ENCODE measurements at regions not wholly inside any gene's neighbourhood (a gene's known extent, or its start where the extent isn't known, plus 50 kb on each side); places are given as distances from the start of the nearest gene placed in this dataset.
"Not testable (repeated sequence)": the region's sequence is repeated elsewhere in the genome, so short reads cannot be mapped to it uniquely, and the experiment has no call there.

DNA sequence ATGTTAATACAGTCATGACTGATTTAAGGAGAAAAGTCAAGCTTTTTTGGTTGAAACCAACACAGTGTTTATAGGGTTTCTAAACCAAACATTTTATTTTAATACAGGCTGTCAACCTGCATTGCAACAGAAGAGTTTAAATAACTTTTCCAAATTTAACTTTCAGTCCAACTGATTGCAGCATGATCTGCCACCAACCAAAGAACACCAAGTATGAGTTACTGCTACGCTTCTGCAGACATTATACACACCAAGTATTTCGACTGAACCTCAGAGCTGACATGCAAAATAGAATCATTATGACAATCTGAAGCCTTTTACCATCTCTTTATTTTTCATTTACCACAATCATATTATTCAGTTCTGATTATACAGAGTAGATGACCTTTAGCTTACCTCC lies 151.2 kb upstream of the DST start:
- Mint-ChIP-seq H3K4me1 (ENCODE audit: low read depth) (no peaks in the 10 kb centered on the region), H3K36me3 (ENCODE audit: insufficient read depth) (no peaks in the 10 kb centered on the region), H3K27me3 (ENCODE audit: low read depth) (peaks cover 6% of the 10 kb centered on the region), H3K9me3 (no peaks in the 10 kb centered on the region), H3K4me3 (no peak overlapping the region)
- ATAC-seq (no peak), DNase-seq (no peak)

DNA sequence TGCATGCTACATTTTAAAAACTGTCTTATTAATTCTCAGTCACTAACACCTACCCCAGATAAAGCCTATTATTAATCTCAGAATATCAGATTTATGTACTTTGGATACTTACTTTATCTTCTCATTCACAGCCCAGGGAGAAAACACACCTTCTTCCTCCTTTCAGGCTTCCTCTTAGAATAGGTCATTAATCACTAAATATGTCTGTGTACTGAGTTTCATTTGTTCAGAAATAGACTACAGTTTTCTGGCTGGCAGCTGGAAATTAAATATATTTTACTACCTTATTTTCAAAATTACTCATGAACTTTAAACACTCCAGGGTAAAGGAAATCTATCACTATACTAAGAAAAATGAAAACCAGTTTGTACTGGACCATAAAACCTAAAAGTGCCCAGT lies 147.7 kb upstream of the DST start:
- no peaks in the 10 kb centered on the region for H3K9me3 Mint-ChIP-seq
- no peaks in the 10 kb centered on the region for H3K4me1 Mint-ChIP-seq (ENCODE audit: low read depth)
- peaks cover 5% of the 10 kb centered on the region for H3K27me3 Mint-ChIP-seq (ENCODE audit: low read depth)

DNA sequence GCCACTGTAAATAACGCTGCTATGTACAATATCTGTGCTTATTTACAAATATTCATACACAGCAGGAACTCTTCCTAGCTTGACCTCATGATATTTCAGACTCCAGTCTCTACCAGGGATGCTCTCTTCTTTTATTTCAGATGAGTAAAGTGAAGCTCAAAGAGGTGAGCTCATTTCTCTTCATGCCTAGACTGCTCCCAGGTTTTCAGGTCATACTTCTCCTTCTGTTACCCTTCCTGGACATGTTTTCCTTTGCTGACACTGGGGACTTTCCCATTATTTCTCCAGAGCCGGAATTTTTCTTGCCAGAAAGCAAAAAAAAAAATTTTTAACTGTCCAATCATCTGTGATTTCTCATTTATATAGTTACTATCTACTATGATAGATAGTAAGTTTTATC lies 147.2 kb upstream of the DST start:
- no peak for DNase-seq
- Mint-ChIP-seq H3K36me3 (ENCODE audit: insufficient read depth) (no peaks in the 10 kb centered on the region), H3K9me3 (no peaks in the 10 kb centered on the region), H3K4me3 (no peak overlapping the region), H3K4me1 (ENCODE audit: low read depth) (no peaks in the 10 kb centered on the region), H3K27me3 (ENCODE audit: low read depth) (peaks cover 4% of the 10 kb centered on the region)
- no peak for ATAC-seq

More for the DNA sequence above, 147.7 kb upstream of the DST start:
- no peak overlapping the region for H3K4me3 Mint-ChIP-seq
- ATAC-seq (no peak), DNase-seq (no peak)
- no peaks in the 10 kb centered on the region for H3K36me3 Mint-ChIP-seq (ENCODE audit: insufficient read depth)

DNA sequence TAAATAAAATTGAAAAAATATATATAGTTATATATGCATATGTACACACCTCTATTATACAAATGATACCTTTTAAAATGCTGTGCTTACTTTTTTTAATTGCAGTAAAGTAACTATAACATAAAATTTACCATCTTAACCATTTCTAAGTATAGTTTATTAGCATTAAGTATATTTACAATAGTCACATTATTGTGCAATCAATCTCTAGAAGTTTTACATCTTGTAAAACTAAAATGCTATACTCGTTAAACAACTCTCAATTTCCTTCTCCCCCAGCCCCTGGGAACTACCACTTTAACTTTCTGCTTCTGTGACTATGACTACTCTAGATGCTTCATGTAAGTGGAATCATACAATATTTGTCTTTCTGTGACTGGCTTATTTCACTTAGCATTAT lies 146.7 kb upstream of the DST start:
- ATAC-seq (no peak), DNase-seq (no peak)
- no peak overlapping the region for H3K4me3 Mint-ChIP-seq
- H3K9me3 Mint-ChIP-seq: no peaks in the 10 kb centered on the region
- H3K4me1 Mint-ChIP-seq (ENCODE audit: low read depth): no peaks in the 10 kb centered on the region
- peaks cover 4% of the 10 kb centered on the region for H3K27me3 Mint-ChIP-seq (ENCODE audit: low read depth)
- H3K36me3 Mint-ChIP-seq (ENCODE audit: insufficient read depth): no peaks in the 10 kb centered on the region

DNA sequence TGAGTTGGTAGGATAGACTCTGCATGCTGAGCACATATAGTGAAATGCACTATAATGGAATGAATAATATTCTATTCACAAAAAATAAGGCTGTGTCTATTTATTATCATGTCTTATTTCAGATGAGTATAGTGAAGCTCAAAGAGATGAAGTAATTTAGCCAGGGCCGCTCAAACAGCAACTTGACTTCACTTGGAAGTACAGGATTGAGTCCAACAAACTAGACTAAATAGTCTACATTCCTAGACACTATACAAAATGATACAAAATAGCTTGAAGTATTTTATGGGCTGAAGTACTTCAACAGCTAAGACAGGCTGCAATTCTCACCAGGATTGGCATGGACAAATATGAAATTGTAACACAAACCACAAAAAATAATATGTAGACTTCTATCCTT lies 144.5 kb upstream of the DST start:
- Mint-ChIP-seq H3K4me3 (no peak overlapping the region), H3K36me3 (ENCODE audit: insufficient read depth) (no peaks in the 10 kb centered on the region), H3K27me3 (ENCODE audit: low read depth) (peaks cover 4% of the 10 kb centered on the region), H3K9me3 (no peaks in the 10 kb centered on the region), H3K4me1 (ENCODE audit: low read depth) (no peaks in the 10 kb centered on the region)
- ATAC-seq (no peak), DNase-seq (no peak)

DNA sequence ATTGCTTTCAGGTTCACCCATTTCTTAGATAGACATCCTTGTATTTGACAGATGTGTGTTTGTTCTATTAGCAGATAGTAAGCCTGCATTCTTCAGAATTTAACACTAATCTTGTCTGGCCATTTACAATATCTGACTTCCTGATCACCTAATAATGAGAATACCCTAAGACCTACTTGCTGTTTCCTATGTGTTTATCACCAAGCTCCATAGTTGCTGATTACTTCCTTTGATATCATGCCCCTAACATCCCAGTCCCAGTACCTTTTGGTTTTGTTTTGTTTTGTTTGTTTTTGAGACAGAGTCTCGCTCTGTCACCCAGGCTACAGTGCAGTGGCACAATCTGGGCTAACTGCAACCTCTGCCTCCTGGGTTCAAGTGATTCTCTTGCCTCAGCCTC lies 143.6 kb upstream of the DST start:
- DNase-seq (no peak), ATAC-seq (no peak)
- Mint-ChIP-seq H3K27me3 (ENCODE audit: low read depth) (peaks cover 2% of the 10 kb centered on the region), H3K4me3 (no peak overlapping the region), H3K9me3 (no peaks in the 10 kb centered on the region), H3K4me1 (ENCODE audit: low read depth) (no peaks in the 10 kb centered on the region), H3K36me3 (ENCODE audit: insufficient read depth) (no peaks in the 10 kb centered on the region)

DNA sequence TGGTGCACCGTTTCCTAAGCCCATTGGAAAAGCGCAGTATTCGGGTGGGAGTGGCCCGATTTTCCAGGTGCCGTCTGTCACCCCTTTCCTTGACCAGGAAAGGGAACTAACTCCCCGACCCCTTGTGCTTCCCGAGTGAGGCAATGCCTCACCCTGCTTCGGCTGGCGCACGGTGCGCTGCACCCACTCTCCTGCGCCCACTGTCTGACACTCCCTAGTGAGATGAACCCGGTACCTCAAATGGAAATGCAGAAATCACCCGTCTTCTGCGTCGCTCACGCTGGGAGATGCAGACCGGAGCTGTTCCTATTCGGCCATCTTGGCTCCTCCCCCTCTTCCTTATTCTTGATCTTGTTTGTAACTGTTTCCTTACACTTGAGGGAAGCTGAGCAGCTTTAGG lies 142.8 kb upstream of the DST start:
- H3K36me3 Mint-ChIP-seq (ENCODE audit: insufficient read depth); H3K4me1 Mint-ChIP-seq (ENCODE audit: low read depth); H3K4me3 Mint-ChIP-seq; ATAC-seq; H3K9me3 Mint-ChIP-seq; H3K27me3 Mint-ChIP-seq (ENCODE audit: low read depth); DNase-seq: not testable (repeated sequence)

DNA sequence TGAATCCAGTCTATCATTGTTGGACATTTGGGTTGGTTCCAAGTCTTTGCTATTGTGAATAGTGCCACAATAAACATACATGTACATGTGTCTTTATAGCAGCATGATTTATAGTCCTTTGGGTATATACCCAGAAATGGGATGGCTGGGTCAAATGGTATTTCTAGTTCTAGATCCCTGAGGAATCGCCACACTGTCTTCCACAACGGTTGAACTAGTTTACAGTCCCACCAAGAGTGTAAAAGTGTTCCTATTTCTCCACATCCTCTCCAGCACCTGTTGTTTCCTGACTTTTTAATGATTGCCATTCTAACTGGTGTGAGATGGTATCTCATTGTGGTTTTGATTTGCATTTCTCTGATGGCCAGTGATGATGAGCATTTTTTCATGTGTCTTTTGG lies 137.4 kb upstream of the DST start:
- H3K27me3 Mint-ChIP-seq (ENCODE audit: low read depth); ATAC-seq; H3K9me3 Mint-ChIP-seq: not testable (repeated sequence)

DNA sequence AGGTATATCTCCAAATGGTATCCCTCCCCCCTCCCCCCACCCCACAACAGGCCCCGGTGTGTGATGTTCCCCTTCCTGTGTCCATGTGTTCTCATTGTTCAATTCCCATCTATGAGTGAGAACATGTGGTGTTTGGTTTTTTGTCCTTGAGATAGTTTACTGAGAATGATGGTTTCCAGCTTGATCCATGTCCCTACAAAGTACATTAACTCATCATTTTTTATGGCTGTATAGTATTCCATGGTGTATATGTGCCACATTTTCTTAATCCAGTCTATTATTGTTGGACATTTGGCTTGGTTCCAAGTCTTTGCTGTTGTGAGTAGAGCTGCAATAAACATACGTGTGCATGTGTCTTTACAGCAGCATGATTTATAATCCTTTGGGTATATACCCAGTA lies 135.8 kb upstream of the DST start:
- H3K36me3 Mint-ChIP-seq (ENCODE audit: insufficient read depth): not testable (repeated sequence)

More for the DNA sequence above, 137.4 kb upstream of the DST start:
- H3K4me1 Mint-ChIP-seq (ENCODE audit: low read depth); H3K4me3 Mint-ChIP-seq; H3K36me3 Mint-ChIP-seq (ENCODE audit: insufficient read depth); DNase-seq: not testable (repeated sequence)

DNA sequence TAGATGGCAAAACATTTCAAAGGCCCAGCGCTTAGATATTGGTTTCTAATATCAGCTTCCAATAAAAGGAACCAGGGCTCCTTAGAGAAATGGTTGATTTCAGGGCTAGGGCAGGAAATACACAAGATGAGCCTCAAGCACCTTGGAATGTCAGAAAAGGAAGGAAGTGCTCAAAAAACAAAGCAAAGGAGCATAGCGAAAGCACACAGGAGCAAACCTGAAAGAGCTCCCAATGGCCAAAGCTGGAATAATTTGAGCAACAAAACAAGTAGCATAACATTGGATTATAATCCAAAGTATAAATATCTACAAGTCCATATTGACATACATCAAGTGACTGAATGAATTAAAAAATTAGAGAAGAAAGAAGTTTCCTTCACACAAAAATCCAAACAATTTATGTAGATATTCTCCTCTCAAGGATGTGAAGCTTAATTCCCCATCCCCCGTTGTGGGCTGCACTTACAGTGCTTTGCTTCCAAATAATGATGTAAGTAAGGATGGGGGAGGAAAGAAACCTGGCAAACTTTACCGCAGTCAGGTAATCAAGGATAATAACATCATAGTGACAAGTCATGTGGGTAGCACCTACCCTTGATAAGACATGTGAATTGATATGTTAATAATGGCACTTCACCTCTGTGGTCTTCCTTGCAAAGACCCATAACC lies 132.9 kb upstream of the DST start:
- DNase-seq (no peak), ATAC-seq (no peak)
- Mint-ChIP-seq H3K9me3 (no peaks in the 10 kb centered on the region), H3K4me1 (ENCODE audit: low read depth) (no peaks in the 10 kb centered on the region), H3K27me3 (ENCODE audit: low read depth) (no peaks in the 10 kb centered on the region), H3K36me3 (ENCODE audit: insufficient read depth) (no peaks in the 10 kb centered on the region), H3K4me3 (no peak overlapping the region)

More for the DNA sequence above, 135.8 kb upstream of the DST start:
- DNase-seq; H3K27me3 Mint-ChIP-seq (ENCODE audit: low read depth); H3K4me1 Mint-ChIP-seq (ENCODE audit: low read depth); H3K4me3 Mint-ChIP-seq; ATAC-seq; H3K9me3 Mint-ChIP-seq: not testable (repeated sequence)

DNA sequence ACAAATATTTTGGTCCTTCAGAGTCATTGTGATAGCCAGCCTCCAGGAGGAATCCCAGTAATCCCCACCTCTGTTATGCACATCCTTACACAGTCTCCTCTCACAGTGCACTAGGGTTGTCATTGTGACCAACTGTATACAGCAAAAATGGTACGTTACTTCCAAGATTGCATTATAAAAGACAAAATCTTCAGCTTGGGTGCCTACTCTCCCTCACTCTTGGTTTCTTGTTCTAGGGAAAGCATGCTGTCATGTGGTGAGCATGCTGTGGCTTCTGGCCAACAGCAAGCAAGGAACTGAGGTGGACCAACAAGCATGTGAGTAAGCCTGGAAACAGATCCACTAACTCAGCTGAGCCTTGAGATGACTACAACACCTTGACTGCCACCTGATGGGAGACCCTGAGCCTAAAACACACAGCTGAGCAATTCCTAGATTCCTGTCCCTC lies 130.1 kb upstream of the DST start:
- no peaks in the 10 kb centered on the region for H3K27me3 Mint-ChIP-seq (ENCODE audit: low read depth)
- DNase-seq (no peak), ATAC-seq (no peak)
- H3K4me1 Mint-ChIP-seq (ENCODE audit: low read depth): no peaks in the 10 kb centered on the region
- H3K9me3 Mint-ChIP-seq: no peaks in the 10 kb centered on the region
- no peaks in the 10 kb centered on the region for H3K36me3 Mint-ChIP-seq (ENCODE audit: insufficient read depth)
- no peak overlapping the region for H3K4me3 Mint-ChIP-seq

DNA sequence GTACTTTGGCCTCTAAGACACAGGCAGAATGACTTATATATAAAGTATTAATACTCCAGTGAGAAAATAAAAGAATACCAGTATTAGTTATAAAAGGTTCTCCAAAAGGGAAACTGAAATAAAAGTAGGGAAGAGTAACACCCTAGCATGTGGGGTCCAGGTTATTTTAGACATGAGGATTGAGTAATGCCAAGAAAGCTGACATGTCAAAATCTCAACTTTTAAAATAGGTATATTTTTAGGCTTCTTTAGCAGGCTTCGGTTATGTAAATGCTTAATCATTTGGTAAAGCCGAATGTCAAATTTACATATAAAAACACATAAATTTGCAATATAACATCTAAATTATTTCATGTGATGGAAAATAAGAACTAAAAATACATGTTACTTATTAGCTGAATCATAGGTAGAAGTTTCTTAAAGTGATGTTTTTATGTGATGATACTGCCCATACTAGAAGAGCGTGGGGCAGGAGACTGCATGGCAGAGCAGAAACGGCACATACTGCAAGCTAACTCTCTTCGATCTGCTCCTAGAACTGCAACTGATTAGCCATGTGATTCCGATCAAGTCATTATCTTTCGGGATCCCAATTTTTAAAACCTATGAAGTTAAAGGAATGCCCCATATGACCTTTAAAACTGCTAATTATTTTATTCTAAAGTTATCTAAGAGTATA lies 129.4 kb upstream of the DST start:
- Mint-ChIP-seq H3K27me3 (ENCODE audit: low read depth) (no peaks in the 10 kb centered on the region), H3K4me3 (no peak overlapping the region), H3K36me3 (ENCODE audit: insufficient read depth) (no peaks in the 10 kb centered on the region), H3K4me1 (ENCODE audit: low read depth) (no peaks in the 10 kb centered on the region), H3K9me3 (no peaks in the 10 kb centered on the region)
- ATAC-seq: no peak
- no peak for DNase-seq

DNA sequence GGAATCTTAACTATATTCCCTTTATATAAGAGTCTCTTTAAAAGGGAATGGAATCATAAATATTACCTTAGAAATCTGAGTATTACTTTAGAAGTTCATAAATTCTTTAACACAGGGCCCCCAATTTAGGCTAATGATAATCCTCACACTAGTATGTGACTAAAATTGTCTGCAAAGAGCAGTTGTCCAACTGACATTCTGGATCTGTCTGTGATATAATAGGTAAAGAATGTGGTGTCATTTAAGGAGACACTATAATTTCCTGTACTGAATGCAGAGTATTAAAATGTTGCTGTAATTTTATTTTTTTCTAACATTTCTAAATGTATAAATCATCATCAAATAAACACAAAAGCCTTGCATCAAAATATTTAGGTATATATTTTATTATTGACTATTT lies 128.5 kb upstream of the DST start:
- H3K9me3 Mint-ChIP-seq: no peaks in the 10 kb centered on the region
- H3K4me3 Mint-ChIP-seq: no peak overlapping the region
- DNase-seq (no peak), ATAC-seq (no peak)
- H3K36me3 Mint-ChIP-seq (ENCODE audit: insufficient read depth): no peaks in the 10 kb centered on the region
- no peaks in the 10 kb centered on the region for H3K27me3 Mint-ChIP-seq (ENCODE audit: low read depth)
- no peaks in the 10 kb centered on the region for H3K4me1 Mint-ChIP-seq (ENCODE audit: low read depth)

DNA sequence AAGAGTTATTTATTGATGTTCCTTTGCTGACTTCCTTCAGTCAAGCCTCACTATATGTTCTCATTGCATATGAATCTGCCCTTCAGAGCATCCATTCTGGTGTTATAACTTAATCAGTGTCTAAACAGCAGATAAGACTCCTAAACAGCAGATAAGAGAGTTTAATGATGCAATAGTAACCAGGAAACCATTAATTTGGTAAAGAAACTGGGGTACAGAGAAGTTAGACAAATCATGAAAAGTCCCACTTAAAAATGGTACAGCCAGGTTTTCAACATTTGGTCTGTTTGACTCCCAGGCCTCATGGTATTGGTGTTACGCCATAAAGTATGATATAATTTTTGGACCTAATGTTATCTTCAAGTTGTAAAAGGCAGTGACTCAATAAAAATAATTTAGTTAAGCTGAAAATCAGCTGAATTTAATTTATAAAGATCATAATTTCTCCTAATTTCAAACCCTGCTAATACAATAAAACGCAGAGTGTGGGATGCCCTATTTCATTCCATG lies 127.4 kb upstream of the DST start:
- DNase-seq: no peak
- Mint-ChIP-seq H3K27me3 (ENCODE audit: low read depth) (no peaks in the 10 kb centered on the region), H3K36me3 (ENCODE audit: insufficient read depth) (no peaks in the 10 kb centered on the region)

DNA sequence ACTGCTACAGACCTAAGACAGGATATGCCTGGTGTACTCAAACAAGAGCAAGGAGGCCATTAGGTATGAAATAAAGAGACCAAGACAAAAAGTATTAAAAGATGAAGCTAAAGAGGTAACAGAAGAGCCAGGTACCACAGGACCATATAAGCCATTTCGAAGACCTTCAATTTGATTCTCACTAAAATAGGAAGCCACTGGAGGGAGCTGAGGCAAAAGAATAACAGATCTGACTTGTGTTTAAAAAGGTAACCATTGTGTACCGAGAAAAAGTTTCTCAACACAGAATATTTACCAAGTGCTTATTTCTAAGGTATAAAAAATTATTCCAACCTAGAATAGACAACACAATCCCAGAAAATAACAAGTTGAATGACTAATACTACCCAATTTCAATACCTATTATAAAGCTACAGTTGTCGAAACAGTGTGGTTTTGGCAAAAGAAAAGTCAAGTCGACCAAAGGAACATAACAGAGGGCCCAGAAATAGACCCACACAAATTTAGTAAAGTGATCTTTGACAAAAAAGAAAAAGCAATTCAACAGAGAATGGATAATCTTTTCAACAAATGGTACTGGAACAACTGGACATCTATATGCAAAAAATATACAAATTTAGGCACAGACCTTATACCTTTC lies 125.3 kb upstream of the DST start:
- Mint-ChIP-seq H3K4me1 (ENCODE audit: low read depth) (no peaks in the 10 kb centered on the region), H3K36me3 (ENCODE audit: insufficient read depth) (no peaks in the 10 kb centered on the region), H3K27me3 (ENCODE audit: low read depth) (no peaks in the 10 kb centered on the region), H3K4me3 (no peak overlapping the region), H3K9me3 (no peaks in the 10 kb centered on the region)
- DNase-seq (no peak), ATAC-seq (no peak)

More for the DNA sequence above, 127.4 kb upstream of the DST start:
- Mint-ChIP-seq H3K4me1 (ENCODE audit: low read depth) (no peaks in the 10 kb centered on the region), H3K9me3 (no peaks in the 10 kb centered on the region), H3K4me3 (no peak overlapping the region)
- no peak for ATAC-seq
